GM12874 (cell line): ENCODE measurements at regions not wholly inside any gene's neighbourhood (a gene's known extent, or its start where the extent isn't known, plus 50 kb on each side); places are given as distances from the start of the nearest gene placed in this dataset.

Experiments
- TF ChIP-seq, protein P1 (sequence below): IDR thresholded peaks from 2 replicates; pipeline ENCODE4 v1.5.1; 2011; ENCODE audit warnings: low read depth, mild to moderate bottlenecking, control low read depth, low read length, moderate library complexity; ENCODE audit not compliant: insufficient read depth

DNA sequence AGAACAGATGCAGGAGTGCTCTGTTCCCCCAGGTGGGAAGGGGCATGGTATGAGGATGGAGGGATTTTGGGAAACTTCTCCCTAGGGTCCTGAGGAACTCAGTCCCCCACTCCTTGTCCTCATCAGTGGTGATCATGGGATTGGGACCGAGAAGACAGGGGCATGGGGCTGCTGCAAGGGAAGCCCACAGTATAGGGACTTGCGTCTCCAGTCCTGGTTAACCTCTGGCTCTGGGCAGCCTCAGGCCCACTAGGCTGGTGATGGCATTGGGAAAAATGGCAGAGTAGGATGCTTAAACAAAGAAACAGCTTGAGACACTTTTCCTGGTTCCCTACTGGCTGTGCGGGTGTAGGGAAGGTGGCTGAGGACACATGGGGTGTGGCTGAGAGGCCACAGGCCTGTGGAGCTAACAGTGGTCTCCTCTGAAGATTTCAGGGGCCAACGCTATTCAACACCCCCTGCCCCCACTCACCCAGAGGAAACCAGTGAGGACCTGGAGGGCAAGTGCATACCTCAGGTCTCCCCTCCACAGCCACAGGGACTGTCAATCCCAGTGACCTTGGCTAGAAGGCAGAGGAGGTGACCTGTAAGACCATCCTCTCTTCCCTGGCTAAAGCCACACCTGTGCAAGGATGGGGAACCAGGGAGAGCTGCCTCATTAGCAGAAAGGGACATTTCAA lies 261.3 kb downstream of the CCSER2 start:
- TF ChIP-seq, protein P1, sequence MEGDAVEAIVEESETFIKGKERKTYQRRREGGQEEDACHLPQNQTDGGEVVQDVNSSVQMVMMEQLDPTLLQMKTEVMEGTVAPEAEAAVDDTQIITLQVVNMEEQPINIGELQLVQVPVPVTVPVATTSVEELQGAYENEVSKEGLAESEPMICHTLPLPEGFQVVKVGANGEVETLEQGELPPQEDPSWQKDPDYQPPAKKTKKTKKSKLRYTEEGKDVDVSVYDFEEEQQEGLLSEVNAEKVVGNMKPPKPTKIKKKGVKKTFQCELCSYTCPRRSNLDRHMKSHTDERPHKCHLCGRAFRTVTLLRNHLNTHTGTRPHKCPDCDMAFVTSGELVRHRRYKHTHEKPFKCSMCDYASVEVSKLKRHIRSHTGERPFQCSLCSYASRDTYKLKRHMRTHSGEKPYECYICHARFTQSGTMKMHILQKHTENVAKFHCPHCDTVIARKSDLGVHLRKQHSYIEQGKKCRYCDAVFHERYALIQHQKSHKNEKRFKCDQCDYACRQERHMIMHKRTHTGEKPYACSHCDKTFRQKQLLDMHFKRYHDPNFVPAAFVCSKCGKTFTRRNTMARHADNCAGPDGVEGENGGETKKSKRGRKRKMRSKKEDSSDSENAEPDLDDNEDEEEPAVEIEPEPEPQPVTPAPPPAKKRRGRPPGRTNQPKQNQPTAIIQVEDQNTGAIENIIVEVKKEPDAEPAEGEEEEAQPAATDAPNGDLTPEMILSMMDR, result no peak

GRCh38 chr10:84590327-84591193 lies 262.2 kb downstream of the CCSER2 start:
- TF ChIP-seq, protein P1, result no peak

GRCh38 chr10:84593506-84593905 lies 265.1 kb downstream of the CCSER2 start:
- TF ChIP-seq, protein P1, result no peak

DNA sequence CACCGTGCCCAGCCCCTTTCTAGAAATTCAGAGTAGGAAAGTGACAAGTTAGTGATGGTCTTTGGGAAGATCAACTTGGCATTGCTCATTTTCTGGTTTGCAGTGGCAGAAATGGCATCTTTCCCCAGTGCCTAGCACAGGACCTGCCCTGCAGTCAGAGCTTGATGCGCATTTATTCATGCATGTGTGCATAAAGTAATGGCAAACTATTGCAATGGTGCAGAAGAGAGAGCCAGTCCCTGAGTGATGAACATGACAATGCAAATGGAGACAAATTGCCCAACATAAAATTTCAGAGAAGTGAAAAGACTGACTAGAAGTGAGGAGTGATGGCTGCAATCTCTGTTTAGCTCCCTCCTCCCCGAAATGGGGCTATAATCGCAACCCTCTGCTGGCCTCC lies 268.2 kb downstream of the CCSER2 start:
- TF ChIP-seq, protein P1, result no peak

- TF ChIP-seq, protein P1, result no peak
Measured at GRCh38 chr10:84599254-84599653, 270.9 kb downstream of the CCSER2 start.

DNA sequence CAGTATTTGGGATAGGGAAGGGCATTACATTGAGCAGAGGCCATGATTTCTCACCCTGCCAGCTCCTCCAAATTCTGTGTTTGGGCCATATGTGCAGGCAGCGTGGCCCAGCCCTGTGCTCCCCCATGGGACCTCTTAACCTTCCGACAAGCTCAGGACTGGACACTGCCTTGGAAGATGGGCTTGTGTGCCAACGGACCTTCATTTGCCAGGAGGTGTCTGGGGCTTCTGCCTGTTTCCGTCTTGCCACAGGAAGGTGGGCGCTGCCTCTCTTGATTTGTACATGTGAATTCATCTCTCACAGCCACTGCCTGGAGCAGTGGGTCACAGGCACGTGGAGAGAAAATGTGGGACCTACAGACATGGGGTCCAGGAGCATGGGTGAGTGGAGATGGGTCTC lies 272.6 kb downstream of the CCSER2 start:
- TF ChIP-seq, protein P1, result no peak

- TF ChIP-seq, protein P1, result no peak
Measured at GRCh38 chr10:84603971-84604370, 275.6 kb downstream of the CCSER2 start.
